ENCODE measurements at regions not wholly inside any gene's neighbourhood (a gene's known extent, or its start where the extent isn't known, plus 50 kb on each side); places are given as distances from the start of the nearest gene placed in this dataset.

DNA sequence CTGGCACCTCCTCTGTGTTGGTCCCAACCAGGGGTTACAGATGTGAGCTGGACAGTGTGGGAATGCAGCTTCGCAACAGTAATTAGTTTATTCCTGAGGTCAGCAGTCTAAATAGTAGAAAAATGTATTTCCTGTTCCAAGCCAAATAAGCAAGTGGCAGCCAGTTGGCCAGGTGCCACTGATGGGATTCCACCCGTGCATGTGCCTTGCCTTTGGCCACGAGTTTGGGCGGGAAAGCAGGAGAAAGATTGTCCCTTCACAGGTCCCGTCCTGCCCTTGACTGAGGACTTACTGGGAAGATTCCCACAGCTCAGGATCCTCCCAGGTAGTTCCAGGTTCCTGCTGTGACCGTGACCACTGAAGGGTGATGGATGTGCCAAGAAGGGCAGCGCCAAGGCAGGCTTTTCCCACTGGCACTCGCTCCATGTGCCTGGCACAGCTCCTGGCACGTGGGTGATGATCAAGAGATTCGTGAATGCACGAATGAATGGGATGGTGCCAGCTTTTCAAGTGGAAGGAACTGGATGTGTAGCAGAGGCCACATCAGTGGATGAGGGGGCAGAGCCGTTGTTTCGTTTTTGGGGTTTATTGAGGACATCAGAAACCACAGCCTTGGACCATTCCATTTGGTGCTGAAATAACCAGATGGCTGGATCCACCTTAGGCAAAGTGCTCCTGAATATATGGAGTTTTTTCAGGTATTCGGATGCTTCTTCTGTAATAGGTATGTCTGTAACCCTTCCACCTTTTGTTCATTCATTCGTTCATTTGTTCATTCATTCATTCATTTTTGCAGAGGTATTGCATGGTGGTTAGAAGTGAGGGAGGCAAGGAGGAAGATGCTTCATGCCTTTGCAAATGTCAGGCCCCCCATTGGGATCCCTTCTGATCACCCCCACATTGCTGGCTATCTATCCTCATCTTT is 62.4 kb upstream of the WNT4 start:
- TF ChIP-seq, protein P1, sequence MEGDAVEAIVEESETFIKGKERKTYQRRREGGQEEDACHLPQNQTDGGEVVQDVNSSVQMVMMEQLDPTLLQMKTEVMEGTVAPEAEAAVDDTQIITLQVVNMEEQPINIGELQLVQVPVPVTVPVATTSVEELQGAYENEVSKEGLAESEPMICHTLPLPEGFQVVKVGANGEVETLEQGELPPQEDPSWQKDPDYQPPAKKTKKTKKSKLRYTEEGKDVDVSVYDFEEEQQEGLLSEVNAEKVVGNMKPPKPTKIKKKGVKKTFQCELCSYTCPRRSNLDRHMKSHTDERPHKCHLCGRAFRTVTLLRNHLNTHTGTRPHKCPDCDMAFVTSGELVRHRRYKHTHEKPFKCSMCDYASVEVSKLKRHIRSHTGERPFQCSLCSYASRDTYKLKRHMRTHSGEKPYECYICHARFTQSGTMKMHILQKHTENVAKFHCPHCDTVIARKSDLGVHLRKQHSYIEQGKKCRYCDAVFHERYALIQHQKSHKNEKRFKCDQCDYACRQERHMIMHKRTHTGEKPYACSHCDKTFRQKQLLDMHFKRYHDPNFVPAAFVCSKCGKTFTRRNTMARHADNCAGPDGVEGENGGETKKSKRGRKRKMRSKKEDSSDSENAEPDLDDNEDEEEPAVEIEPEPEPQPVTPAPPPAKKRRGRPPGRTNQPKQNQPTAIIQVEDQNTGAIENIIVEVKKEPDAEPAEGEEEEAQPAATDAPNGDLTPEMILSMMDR (IDR thresholded peaks at IDR 0.05; ENCODE audit: low read depth, low read length): no peak
- no peaks in the 10 kb centered on the region for H3K36me3 ChIP-seq
- H3K27me3 ChIP-seq: no peaks in the 10 kb centered on the region
- no peak overlapping the region for H3K4me3 ChIP-seq (ENCODE audit: low read depth, low read length)
- H3K4me1 ChIP-seq: no peaks in the 10 kb centered on the region
- no peaks in the 10 kb centered on the region for H3K9me3 ChIP-seq
- DNase-seq: no peak

DNA sequence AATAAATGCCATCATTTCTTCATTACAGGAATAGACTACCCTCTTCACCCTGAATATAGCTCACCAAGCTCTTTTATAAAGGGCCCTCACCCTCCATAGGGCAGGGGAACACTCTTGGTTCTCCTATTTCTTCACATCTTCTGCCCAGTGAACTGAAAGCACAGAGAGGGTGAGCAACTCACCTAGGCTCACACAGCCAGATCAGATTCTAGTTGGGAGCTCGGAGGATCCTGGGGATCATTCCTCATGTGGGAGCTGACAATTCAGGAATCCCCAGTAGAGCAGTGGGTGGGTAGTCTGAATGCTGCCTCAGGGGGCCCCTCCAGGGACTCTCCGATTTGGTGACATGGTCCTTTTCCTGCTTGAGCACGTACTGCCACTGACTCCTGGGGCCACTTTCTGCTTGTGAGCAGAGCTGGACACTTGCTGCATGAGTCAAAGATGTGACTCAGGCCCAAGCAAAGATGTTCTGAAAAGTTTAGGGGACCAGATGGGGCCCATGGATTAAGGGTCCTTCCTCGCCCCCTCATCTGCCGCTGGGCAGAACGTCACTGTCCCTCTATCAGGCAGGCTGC is 63.7 kb upstream of the WNT4 start:
- no peaks in the 10 kb centered on the region for H3K27me3 ChIP-seq
- DNase-seq: no peak

DNA sequence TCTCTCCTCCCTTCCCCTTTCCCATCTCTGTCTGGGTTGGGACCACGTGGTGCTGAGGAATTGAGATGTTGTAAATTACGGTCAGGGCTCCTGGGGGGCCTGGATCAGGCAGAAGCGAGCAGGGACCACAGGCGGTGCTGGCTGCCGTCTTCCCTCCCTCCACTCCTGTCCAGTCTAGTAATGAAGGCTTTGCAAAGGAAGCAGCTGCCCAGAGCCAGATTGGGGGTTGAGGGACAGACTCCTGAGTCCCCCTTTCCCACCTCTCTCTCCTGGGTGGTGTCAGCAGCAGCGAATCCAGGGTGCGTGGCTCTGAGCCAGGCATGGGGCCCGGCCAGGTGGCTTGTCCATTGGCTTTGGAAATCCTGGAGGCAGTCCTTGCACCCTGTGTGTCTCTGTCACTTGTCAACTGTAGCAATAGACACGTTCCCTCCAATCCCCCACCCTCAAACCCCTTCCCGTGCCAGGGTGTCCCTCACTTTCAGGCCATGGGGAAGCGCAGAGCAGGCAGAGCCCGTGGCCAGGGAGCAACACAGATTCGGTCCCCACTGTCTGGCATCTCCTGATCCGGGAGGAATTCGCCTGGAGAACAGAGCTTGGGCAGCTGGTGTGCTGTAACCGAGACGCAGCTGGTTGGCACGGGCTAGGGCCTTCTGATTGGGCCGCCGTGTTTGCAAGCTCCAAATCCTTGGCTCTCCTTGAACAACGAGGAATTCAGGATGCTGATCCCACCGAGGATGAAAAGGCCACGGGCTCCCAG is 64.8 kb upstream of the WNT4 start:
- H3K9me3 ChIP-seq: no peaks in the 10 kb centered on the region
- no peak overlapping the region for H3K4me3 ChIP-seq (ENCODE audit: low read depth, low read length)
- no peaks in the 10 kb centered on the region for H3K27me3 ChIP-seq
- H3K36me3 ChIP-seq: no peaks in the 10 kb centered on the region
- TF ChIP-seq, protein P1 (IDR thresholded peaks at IDR 0.05; ENCODE audit: low read depth, low read length): no peak
- DNase-seq: no peak
- H3K4me1 ChIP-seq: no peaks in the 10 kb centered on the region

More for the DNA sequence above, 63.7 kb upstream of the WNT4 start:
- H3K36me3 ChIP-seq: no peaks in the 10 kb centered on the region
- TF ChIP-seq, protein P1 (IDR thresholded peaks at IDR 0.05; ENCODE audit: low read depth, low read length): no peak
- H3K9me3 ChIP-seq: no peaks in the 10 kb centered on the region
- H3K4me1 ChIP-seq: no peaks in the 10 kb centered on the region
- H3K4me3 ChIP-seq (ENCODE audit: low read depth, low read length): no peak overlapping the region

DNA sequence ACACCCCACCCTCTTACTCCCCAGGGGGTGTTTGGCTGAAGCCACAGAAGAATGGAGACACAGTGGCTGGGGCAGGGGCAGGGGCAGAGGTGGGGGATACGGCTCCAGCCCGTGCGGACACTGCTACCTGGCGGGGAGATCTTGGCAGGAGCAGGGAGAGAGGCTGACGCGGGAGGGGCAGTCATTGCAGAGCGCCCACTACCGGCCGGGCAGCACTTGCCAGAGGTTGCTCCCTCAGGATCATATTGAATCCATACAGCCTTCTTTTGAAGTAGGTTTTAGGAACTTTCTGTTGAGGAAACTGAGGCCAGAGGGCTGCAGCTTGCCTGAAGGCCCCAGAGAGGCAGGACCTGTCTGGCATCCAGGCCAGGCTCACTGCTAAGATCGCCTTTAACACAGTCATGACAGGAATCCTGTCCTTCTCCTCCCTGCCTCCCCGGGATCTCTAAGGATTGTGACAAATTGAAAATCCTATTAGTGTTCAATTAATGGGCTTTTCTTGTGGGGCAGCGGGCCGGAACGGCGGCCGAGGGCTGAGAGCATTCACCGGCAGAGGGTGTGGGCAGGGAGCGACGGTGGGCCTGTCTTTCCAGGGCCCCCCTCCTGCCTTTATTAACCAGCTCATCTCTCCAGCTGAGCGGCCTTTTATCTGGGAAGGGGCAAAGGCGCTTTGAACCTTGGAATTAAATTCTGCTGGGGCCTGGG is 65.5 kb upstream of the WNT4 start:
- no peaks in the 10 kb centered on the region for H3K27me3 ChIP-seq
- DNase-seq: peak; percentile 33
- H3K36me3 ChIP-seq: no peaks in the 10 kb centered on the region
- no peaks in the 10 kb centered on the region for H3K4me1 ChIP-seq
- TF ChIP-seq, protein P1 (IDR thresholded peaks at IDR 0.05; ENCODE audit: low read depth, low read length): no peak
- H3K9me3 ChIP-seq: no peaks in the 10 kb centered on the region
- no peak overlapping the region for H3K4me3 ChIP-seq (ENCODE audit: low read depth, low read length)

DNA sequence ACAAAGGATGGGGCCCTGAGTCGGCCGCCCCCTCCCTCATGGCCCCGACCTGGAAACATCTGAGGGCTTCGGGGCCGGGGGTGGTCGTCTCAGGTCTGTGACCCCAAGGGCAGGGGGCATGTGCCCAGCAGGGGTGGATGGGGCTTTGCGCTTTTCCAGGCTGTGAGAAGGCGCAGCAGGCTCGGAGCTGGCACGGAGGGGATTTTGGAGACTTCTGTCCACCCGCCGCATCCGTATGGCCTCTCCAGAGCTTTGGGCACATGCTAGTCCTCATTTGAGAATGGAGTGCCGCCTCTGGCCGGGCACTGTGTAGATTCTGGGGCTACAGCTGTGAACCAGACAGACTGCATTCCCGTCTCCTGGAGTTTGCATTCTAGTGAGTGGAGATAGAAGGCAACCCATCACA is 66.1 kb upstream of the WNT4 start:
- no peaks in the 10 kb centered on the region for H3K27me3 ChIP-seq
- no peaks in the 10 kb centered on the region for H3K9me3 ChIP-seq
- no peaks in the 10 kb centered on the region for H3K36me3 ChIP-seq
- TF ChIP-seq, protein P1 (IDR thresholded peaks at IDR 0.05; ENCODE audit: low read depth, low read length): no peak
- DNase-seq: no peak
- no peaks in the 10 kb centered on the region for H3K4me1 ChIP-seq
- H3K4me3 ChIP-seq (ENCODE audit: low read depth, low read length): no peak overlapping the region

All from BE2C (cell line).